ENCODE measurements at regions not wholly inside any gene's neighbourhood (a gene's known extent, or its start where the extent isn't known, plus 50 kb on each side); places are given as distances from the start of the nearest gene placed in this dataset.

GRCh38 chr2:129877289-129877741 is 102.2 kb upstream of the RAB6C start:
- peak; percentile 79 for DNase-seq (ENCODE audit: low read depth)

DNA sequence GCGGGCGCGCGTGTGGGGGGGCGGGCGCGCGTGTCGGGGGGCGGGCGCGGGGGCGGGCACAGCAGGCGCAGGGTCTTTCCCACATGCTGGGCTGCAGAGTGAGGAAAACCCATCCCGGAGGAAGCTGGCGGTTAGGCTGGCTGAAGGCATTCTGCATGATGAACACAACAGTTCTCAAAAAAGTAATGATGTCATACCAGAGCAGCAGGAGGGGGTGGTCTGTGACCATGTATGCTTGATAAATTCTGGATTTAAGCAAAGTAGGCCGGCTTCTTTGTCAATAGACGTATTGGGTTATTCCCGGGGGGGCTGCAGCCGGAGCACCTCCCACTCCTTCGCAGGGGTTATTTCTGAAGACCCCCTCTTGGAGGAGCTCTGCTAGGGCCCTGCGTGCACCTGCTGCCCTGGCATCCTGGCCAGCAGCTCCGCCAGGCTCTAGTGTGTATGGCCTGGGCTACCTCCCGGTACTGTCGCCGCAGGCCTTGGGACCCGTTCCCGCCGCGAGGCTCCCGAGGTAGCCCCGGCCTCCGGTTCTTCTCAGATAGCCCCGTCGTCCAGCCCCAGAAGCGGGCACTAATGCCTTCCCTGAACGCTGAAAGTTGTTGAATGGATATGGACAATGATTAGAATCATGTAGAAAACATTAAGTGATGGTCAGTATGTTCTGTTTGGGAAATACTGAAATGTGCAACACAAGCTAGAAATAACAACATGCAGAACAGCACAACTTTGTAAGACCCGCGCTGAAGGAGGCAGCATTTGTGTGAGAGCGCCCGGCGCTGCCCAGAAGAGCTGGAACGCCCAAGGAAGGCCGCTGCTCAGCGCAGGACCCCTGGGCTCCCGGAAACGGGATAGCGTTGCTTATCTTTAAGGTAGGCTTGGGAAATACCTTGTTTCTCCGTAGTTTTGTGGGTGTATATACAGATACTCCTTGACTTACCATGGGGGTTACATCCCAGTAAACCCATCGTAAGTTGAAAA is 101.4 kb upstream of the RAB6C start:
- DNase-seq (ENCODE audit: low read depth): no peak

- no peak for DNase-seq (ENCODE audit: low read depth)
These were observed 99.8 kb upstream of the RAB6C start for GRCh38 chr2:129879614-129880180.

DNA sequence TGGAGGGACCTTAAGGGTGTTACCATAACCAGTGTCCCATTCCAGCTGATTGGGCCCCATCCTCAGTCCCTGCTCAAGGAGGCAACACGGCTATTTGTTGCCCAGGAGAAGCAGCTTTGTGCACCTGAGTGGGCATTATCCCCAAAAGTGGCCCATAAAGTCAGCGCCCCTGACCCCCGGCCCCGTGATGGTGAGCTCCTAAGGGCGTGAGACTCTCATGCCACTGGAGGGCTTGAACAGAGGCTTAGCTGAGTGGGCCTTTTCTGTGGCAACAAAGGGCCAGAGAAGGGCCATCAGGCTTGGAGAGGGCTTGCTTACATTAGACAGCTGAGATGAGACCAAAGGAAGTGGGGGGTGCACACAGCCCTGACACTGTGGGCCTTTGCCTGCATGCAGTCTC is 99.2 kb upstream of the RAB6C start:
- DNase-seq (ENCODE audit: low read depth): no peak

DNA sequence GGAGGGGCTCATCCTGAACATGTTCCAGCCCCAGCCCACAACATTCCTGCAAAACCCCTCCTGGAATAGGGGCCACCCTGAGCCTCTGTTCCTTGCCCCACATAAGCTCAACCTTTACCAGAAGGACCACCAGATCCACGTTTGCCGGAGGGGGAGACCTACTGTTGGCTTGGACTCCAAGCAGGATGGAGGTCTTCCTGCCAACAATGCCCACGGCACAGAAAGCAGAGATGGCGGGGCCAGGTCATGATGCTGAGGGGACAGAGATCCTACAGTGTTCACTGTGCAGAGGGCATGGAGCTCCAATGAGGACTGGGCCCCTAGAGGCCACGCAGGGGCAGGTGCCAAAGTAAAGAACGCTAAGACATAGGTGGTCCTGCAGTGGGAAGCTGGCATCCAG is 98.5 kb upstream of the RAB6C start:
- DNase-seq (ENCODE audit: low read depth): no peak

GRCh38 chr2:129881786-129882396 is 97.6 kb upstream of the RAB6C start:
- no peak for DNase-seq (ENCODE audit: low read depth)

- no peak for DNase-seq (ENCODE audit: low read depth)
These were observed 97.0 kb upstream of the RAB6C start for GRCh38 chr2:129882476-129882875.

DNA sequence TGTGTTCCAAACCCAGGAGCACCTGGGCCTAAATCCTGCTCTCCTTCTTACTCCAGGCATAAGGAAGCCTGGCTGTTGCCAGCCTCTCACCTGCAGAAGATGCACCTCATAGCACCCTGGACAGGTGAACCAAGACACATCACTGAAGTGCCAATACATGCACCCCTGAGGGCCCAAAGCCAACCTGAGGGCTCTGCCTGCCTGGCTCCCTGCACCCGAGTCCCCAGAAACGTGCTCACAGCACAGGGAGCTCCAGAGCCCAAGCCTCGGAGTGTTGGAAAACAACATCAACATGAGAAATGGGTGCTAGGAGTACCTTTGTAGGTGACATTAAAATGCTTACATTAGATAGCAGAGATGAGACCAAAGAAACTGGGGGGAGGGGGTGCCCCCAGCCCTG is 96.3 kb upstream of the RAB6C start:
- no peak for DNase-seq (ENCODE audit: low read depth)

DNA sequence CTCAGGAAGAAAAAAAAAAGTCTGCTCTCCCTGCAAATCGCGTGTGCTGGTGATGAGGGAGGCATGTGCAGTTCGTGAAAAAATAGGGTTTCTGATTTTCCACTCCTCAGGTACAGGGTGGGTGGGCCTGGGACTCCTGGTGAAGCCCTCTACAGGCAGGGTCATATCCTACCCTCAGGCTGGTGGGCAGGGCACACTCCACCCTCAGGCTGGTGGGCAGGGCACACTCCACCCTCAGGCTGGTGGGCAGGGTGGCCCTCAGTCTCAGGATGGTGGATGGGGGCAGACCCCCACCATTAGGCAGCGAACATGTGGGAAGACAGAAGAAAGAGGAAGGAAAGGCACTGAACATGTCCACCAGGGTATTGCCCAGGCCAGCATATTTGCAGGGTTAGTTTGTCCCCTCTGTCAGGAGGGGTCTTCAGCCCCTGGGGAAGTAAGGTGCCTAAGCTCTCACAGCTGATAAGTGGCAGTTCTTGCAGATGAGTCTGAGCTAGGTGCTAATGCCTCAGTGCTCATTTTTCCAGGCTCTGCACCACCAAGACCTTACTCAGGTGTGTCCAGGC is 95.2 kb upstream of the RAB6C start:
- DNase-seq (ENCODE audit: low read depth): no peak

DNA sequence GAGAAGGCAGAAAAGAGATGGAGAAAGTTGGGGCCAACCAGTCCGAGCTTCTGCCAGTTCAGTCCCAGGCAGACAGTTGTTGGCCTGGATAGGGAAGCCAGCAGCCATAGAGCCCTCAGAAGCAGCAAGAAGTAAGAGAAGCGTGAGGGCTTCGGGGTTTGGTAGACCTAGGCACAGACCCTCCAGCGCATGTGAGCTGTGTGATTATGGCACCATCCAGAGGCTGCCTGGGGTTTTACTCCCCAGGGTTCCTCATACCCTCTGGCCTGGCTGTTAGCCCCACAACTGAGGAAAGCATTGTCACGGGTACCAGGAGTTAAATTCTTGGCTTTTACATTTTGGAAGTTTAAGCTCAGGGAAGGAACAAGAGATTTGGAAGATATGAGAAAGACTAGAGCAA is 93.7 kb upstream of the RAB6C start:
- no peak for DNase-seq (ENCODE audit: low read depth)

DNA sequence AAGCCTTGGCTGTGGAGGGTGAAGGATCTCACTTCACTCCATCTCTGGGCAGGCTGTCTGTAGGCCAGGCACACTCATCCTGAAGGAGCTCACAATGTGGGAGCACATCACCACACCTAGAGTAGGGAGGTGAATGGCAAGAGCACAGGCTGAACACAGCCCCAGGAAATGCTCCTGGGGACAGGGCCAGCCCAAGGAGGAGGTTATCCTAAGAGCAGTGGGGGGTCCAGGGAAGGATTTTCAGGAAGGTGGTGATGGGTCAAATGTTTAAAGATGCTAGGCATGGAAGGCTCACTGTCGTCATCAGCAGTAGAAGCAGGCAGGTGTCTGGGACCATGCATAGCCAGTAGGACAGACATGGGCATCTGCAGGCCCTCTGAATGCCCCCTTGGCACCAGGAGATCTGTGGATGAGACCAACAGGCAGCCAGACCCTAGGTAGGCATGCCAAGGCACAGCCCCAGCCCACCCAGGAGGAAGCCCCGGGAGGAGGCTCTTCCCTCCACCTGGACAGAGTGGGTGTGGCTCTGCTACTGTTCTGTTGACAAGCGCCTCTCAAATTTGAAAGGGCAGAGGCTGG is 91.7 kb upstream of the RAB6C start:
- DNase-seq (ENCODE audit: low read depth): no peak

GRCh38 chr2:129888461-129888860 is 91.0 kb upstream of the RAB6C start:
- no peak for DNase-seq (ENCODE audit: low read depth)

DNA sequence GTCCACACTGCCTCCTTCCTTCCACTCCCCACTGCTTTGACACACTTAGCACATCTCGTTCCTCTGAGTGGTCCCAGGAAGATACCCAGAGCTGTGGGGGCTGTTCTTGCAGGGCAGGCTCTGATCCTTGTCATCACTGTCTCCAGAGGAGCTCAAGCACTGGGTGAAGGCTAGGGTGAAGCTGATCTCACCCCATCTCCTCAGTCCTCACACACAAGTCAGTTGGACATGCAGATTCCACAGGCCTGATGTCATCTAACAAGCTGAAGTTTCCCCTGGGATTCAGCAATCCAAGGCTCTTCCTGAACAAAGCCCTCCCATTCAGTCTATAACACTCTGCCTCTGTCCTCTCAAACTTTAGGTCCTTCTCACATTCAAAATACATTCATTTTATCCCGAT is 90.6 kb upstream of the RAB6C start:
- DNase-seq (ENCODE audit: low read depth): no peak

DNA sequence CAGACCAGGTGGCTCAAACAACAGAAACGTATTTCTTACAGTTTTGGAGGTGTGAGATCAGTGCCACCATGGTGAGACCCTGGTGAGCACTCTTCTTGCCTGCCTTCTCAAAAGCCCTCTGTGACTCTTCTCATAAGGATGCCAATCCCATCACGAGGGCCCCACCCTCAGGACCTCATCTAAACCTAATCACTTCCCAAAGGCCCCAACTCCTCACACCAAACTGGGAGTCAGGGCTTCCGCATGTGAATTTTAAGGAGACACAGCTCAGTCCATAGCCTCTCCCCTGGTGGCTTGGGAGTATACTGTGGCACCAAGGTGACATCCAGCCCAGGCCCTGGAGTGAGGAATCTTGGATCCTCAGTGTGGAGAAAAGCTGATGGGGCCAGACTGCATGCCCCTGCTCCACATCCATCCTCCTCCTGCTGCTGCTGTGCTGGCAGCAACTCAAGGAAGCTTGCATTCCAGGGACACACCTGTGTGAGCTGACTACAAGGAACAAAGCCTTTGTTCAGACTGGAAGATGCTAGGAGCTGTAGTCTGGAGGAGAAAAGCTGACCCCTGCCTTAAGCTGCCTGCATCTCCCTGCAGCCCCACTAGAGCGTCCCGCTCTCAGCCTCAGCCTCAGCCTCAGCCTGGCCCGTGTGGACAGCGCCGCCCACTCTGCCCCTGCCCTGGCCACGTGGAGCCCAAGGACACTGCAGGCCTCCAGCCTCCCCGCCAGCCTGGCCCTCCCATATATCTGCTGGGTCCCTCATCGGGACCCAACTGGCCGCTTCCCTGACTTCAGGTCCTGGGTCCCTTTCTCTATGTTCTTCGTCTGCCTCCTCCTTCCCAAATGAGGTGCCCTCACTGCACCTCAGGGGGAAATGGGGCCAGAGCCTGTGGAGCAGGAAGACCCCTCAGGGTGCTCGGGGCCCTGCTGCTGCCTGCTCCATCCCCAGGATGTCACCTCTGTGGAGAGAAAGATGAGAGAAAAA is 87.8 kb upstream of the RAB6C start:
- DNase-seq (ENCODE audit: low read depth): no peak

DNA sequence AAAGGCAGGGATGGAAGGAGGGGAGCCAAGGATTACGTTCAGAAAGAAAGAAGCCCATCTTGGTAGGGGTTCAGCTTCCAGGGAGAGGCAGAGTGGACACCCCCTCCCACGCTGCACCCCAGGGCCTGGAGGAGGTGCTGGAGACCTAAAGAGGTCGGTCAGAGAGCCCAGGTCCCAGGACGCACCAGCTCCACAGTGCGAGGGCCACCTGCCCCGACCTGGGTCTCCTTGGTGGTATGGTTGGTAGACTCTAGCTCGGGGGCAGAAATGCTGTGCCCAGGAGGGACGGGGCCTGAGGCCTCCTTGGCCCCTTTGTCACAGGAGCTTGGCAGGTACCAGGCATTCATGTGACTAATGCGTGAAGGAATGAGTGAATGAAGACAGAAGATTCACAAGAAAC is 87.1 kb upstream of the RAB6C start:
- DNase-seq (ENCODE audit: low read depth): no peak

GRCh38 chr2:129892773-129893172 is 86.7 kb upstream of the RAB6C start:
- DNase-seq (ENCODE audit: low read depth): no peak

DNA sequence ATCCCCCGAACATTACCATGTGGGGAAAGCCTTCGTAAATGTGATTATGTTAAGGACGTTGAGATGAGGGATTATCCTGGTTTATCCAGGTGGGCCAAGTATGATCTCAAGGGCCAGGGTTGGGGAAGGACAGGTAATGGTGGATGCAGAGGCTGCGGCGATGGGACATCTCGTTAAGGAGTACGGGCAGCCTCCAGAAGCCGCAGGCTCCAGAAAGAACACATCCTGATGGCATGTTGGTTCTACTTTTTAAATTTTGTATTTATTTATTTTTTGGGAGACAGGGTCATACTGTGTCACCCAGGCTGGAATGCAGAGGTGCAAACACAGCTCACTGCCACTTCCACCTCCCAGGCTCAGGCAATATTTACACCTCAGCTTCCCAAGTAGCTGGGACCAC is 86.2 kb upstream of the RAB6C start:
- no peak for DNase-seq (ENCODE audit: low read depth)

GRCh38 chr2:129894616-129895015 is 84.8 kb upstream of the RAB6C start:
- DNase-seq (ENCODE audit: low read depth): no peak

GRCh38 chr2:129895061-129895460 is 84.4 kb upstream of the RAB6C start:
- DNase-seq (ENCODE audit: low read depth): no peak

DNA sequence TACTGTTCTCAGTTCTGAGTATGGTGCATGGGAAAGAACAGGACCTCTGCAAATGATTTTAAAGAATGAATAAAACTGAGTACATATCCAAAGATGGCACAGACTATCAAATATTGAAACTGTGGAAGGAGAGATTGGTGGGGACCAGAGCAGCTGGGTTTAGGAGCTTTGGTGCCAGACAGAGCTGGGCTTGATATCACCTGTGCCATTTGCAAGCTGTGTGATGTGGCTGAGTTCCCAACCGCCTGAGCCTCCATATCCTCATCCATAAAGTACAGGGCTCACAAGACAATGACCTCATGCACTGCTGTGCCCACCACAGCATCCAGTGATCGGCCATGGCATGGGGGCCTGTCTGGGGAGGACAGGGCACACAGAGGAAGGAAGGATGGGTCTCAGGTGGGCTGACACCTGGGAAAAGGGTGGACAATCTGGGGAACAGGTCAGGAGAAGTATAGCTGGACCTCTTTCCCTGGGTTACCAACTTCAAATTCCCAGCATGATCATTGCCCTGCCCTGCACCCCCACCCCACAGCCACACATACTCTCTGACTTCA is 83.9 kb upstream of the RAB6C start:
- no peak for DNase-seq (ENCODE audit: low read depth)
